Fibroblast of peridontal ligament (primary cell): ENCODE measurements at regions not wholly inside any gene's neighbourhood (a gene's known extent, or its start where the extent isn't known, plus 50 kb on each side); places are given as distances from the start of the nearest gene placed in this dataset.
"Not testable (repeated sequence)": the region's sequence is repeated elsewhere in the genome, so short reads cannot be mapped to it uniquely, and the experiment has no call there.

Source experiments
- DNase-seq: peaks from one replicate; pipeline ENCODE4 v3.0.0-alpha.2; 2010; ENCODE audit errors: extremely low read depth

DNA sequence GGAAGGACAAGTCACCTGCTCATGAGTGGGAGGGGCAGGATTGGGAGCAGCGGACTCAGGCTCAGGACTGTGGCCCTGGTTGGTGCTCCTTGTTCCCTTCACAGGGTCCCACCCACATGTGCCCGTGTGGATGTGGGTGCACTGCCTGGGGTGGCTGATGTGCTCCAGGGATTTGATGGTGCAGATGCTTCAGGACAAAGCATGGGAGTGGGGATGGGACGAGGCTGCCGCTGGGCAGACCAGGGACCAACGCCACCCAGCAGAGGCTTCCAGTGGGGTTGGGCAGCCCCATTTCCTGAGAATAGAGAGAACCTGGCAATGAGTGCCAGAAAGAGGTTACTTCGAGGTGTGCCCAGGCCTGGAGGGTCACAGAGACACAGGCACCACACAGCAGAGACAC is 65.5 kb upstream of the IGLL5 start:
- no peak for DNase-seq

DNA sequence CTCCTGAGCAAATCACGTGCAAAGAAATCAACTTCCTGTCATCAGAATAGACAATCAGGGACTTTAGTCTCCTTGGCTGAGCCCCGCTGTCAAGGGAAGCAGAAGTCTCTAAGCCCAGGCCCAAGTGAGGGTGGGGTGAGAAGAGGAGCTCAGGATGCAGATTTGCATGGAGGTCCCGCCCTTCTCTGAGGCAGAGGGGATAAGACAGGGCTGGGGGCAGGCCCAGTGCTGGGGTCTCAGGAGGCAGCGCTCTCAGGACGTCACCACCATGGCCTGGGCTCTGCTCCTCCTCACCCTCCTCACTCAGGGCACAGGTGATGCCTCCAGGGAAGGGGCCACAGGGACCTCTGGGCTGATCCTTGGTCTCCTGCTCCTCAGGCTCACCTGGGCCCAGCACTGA is 65.1 kb upstream of the IGLL5 start:
- DNase-seq: not testable (repeated sequence)

- no peak for DNase-seq
Measured at GRCh38 chr22:22823131-22823810, 64.3 kb upstream of the IGLL5 start.

GRCh38 chr22:22824340-22825212 is 63.0 kb upstream of the IGLL5 start:
- no peak for DNase-seq

- DNase-seq: no peak
Measured at GRCh38 chr22:22825213-22825593, 62.4 kb upstream of the IGLL5 start.

- no peak for DNase-seq
Measured at GRCh38 chr22:22827187-22827939, 60.3 kb upstream of the IGLL5 start.

- no peak for DNase-seq
Measured at GRCh38 chr22:22830193-22830592, 57.4 kb upstream of the IGLL5 start.

- no peak for DNase-seq
Measured at GRCh38 chr22:22830957-22831688, 56.5 kb upstream of the IGLL5 start.

GRCh38 chr22:22833059-22833458 is 54.6 kb upstream of the IGLL5 start:
- DNase-seq: no peak

- DNase-seq: no peak
Measured at GRCh38 chr22:22833488-22833887, 54.1 kb upstream of the IGLL5 start.

- DNase-seq: no peak
Measured at GRCh38 chr22:22834204-22834603, 53.4 kb upstream of the IGLL5 start.

DNA sequence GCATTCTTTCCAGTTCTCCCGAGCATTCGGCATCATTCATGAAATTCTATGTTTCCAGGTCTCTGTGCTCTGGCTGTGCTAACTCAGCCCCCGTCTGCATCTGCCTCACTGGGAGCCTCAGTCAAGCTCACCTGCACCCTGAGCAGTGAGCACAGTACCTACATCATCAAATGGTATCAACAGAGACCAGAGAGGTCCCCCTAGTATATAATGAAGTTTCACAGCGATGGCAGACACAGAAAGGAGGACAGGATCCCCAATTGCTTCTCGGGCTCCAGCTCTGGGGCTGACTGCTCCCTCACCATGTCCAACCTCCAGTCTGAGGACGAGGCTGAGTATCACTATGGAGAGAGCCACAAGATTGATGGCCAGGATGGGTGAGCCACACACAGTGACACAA is 52.8 kb upstream of the IGLL5 start:
- DNase-seq: no peak

- no peak for DNase-seq
Measured at GRCh38 chr22:22835242-22835641, 52.4 kb upstream of the IGLL5 start.

DNA sequence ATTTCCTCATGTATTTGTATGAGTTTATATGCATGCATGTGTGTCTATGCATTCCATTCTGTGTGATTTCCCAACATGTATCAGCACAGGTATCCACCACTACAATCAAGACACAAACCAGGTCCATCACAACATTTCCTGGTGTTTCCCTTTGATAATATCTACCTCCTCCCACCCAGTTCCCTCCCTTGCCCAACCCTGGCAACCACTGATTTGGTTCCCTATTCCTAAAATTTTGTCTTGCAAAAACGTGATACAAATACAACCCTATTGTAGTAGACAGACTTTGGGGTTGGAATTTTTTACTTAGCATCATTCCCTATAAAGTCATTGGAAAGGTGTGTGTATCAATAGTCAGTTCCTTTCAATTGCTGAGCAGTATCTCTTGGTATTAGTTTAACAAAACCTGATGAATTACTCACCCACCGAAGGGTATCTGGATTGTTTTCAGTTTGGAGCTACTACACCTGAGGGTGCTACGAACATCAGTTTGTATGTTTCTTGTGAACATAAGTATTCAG is 51.8 kb upstream of the IGLL5 start:
- no peak for DNase-seq

- no peak for DNase-seq
Measured at GRCh38 chr22:22836635-22837034, 51.0 kb upstream of the IGLL5 start.
